ENCODE measurements at regions not wholly inside any gene's neighbourhood (a gene's known extent, or its start where the extent isn't known, plus 50 kb on each side); places are given as distances from the start of the nearest gene placed in this dataset.
"Not testable (repeated sequence)": the region's sequence is repeated elsewhere in the genome, so short reads cannot be mapped to it uniquely, and the experiment has no call there.

- TF ChIP-seq, protein P1, sequence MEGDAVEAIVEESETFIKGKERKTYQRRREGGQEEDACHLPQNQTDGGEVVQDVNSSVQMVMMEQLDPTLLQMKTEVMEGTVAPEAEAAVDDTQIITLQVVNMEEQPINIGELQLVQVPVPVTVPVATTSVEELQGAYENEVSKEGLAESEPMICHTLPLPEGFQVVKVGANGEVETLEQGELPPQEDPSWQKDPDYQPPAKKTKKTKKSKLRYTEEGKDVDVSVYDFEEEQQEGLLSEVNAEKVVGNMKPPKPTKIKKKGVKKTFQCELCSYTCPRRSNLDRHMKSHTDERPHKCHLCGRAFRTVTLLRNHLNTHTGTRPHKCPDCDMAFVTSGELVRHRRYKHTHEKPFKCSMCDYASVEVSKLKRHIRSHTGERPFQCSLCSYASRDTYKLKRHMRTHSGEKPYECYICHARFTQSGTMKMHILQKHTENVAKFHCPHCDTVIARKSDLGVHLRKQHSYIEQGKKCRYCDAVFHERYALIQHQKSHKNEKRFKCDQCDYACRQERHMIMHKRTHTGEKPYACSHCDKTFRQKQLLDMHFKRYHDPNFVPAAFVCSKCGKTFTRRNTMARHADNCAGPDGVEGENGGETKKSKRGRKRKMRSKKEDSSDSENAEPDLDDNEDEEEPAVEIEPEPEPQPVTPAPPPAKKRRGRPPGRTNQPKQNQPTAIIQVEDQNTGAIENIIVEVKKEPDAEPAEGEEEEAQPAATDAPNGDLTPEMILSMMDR (IDR thresholded peaks at IDR 0.05): not testable (repeated sequence)
- TF ChIP-seq ZFX (IDR thresholded peaks at IDR 0.05; ENCODE audit: borderline replicate concordance): not testable (repeated sequence)
Observed at GRCh38 chr9:62952840-62953239, 1763.0 kb downstream of the SPATA31A7 start.
